HCT116 (cell line): ENCODE measurements at regions not wholly inside any gene's neighbourhood (a gene's known extent, or its start where the extent isn't known, plus 50 kb on each side); places are given as distances from the start of the nearest gene placed in this dataset.

Experiments used
- ATAC-seq: fragments of 200-7000 bp; cut with Tn5 transposase; 2 replicates; pipeline ENCODE4 v1.9.1; 2020; ENCODE audit warnings: mild to moderate bottlenecking, moderate library complexity
- BruUV-seq: library from RNA; stranded (reverse); fragments of 400-500 nt; replicated peaks from 2 replicates; lab custom pipeline; 2021; lab: Mats Ljungman, UMichigan
- CTCF ChIA-PET: fragments of 300-600 bp; sonication (Branson Sonifier 250); formaldehyde crosslinking; loops from one replicate; lab custom pipeline; 2021; ENCODE audit warnings: antibody characterized with exemption; lab: Charles Lee
- POLR2A ChIA-PET: fragments of 300-600, 350-600 bp; sonication (Branson Sonifier 250); formaldehyde crosslinking; loops from one replicate; lab custom pipeline; 2021; ENCODE audit warnings: antibody characterized with exemption; lab: Charles Lee
- RAD21 ChIA-PET, 2 experiments: fragments of 300-600 bp; sonication (Branson Sonifier 250); formaldehyde crosslinking; loops; one replicate each; lab custom pipeline; 2023; ENCODE audit warnings: low total read pairs in 2 of 2; ENCODE audit not compliant: uncharacterized antibody in 2 of 2, unreplicated experiment in 2 of 2, low non-redundant PET in 1 of 2; lab: Charles Lee
- DNase-seq: peaks from one replicate; pipeline ENCODE4 v3.0.0-alpha.2; 2010; ENCODE audit warnings: low read depth, low spot score
- H2AFZ ChIP-seq: fragments of 200-600 bp; shearing (Covaris generic), sonication (generic); 2 replicates; pipeline ENCODE4 v1.6.1; 2017; ENCODE audit warnings: low read depth, mixed run types, mixed read lengths, antibody characterized with exemption, low read length; ENCODE audit not compliant: poor library complexity, severe bottlenecking
- H3K27ac ChIP-seq: 2 replicates; pipeline ENCODE4 v1.5.1; 2012; ENCODE audit warnings: low read depth, low read length
- H3K27me3 ChIP-seq: fragments of 200-600 bp; sonication (generic); 2 replicates; pipeline ENCODE4 v1.6.1; 2016; ENCODE audit warnings: mixed run types, low read length, mixed read lengths; ENCODE audit not compliant: insufficient read depth
- H3K36me3 ChIP-seq, 2 experiments: fragments of 200-500 bp in 1 of 2; fragments of 200-600 bp in 1 of 2; sonication (Bioruptor generic) in 1 of 2; sonication (generic) in 1 of 2; 2 replicates each; pipeline versions ENCODE4 v1.5.1 to v1.6.1; 2014 to 2016; ENCODE audit warnings: low read length in 2 of 2, inconsistent platforms in 1 of 2, mixed read lengths in 1 of 2, mixed run types in 1 of 2; ENCODE audit not compliant: insufficient read depth in 2 of 2, control insufficient read depth in 1 of 2
- H3K4me1 ChIP-seq, 2 experiments: fragments of 200-600 bp in 1 of 2; sonication (generic) in 1 of 2; 2 replicates each; pipeline versions ENCODE4 v1.5.1 to v1.6.1; 2012 to 2017; ENCODE audit warnings: low read length in 2 of 2, inconsistent platforms in 1 of 2, mild to moderate bottlenecking in 1 of 2, mixed read lengths in 1 of 2, mixed run types in 1 of 2, moderate library complexity in 1 of 2; ENCODE audit not compliant: insufficient read depth in 2 of 2, control insufficient read depth in 1 of 2
- H3K4me2 ChIP-seq: fragments of 200-600 bp; sonication (generic); 2 replicates; pipeline ENCODE4 v1.6.1; 2017; ENCODE audit warnings: mixed run types, low read length, mixed read lengths
- H3K4me3 ChIP-seq, 2 experiments: fragments of 200-600 bp in 1 of 2; sonication (generic) in 1 of 2; replicated peaks in 1 of 2; 2 replicates each; pipeline ENCODE4 v1.5.1; 2011 to 2016; ENCODE audit warnings: low read length in 2 of 2, control low read depth in 1 of 2, low read depth in 1 of 2, mild to moderate bottlenecking in 1 of 2, mixed read lengths in 1 of 2, mixed run types in 1 of 2
- H3K79me2 ChIP-seq: fragments of 200-600 bp; sonication (generic); 2 replicates; pipeline ENCODE4 v1.6.1; 2017; ENCODE audit warnings: mild to moderate bottlenecking, mixed run types, low read length, moderate library complexity, mixed read lengths; ENCODE audit not compliant: insufficient read depth
- H3K9ac ChIP-seq: fragments of 200-600 bp; sonication (generic); 2 replicates; pipeline ENCODE4 v1.6.1; 2016; ENCODE audit warnings: low read length, mixed read lengths
- H3K9me2 ChIP-seq: fragments of 200-600 bp; sonication (generic), shearing (Covaris generic); 2 replicates; pipeline ENCODE4 v1.6.1; 2017; ENCODE audit warnings: mixed run types, mild to moderate bottlenecking, moderate library complexity; ENCODE audit not compliant: insufficient read depth
- H3K9me3 ChIP-seq, 2 experiments: fragments of 200-500 bp in 1 of 2; fragments of 200-600 bp in 1 of 2; sonication (Bioruptor generic) in 1 of 2; sonication (generic) in 1 of 2; 2 replicates each; pipeline ENCODE4 v1.6.1; 2014 to 2017; ENCODE audit warnings: low read length in 2 of 2, mixed read lengths in 2 of 2, inconsistent platforms in 1 of 2, low read depth in 1 of 2, mild to moderate bottlenecking in 1 of 2, mixed run types in 1 of 2, moderate library complexity in 1 of 2; ENCODE audit not compliant: control insufficient read depth in 1 of 2, insufficient read depth in 1 of 2
- H4K20me1 ChIP-seq: fragments of 200-600 bp; sonication (generic), shearing (Covaris generic); 2 replicates; pipeline ENCODE4 v1.6.1; 2017; ENCODE audit warnings: mixed run types, mild to moderate bottlenecking, moderate library complexity; ENCODE audit not compliant: insufficient read depth
- ATF3 ChIP-seq: IDR thresholded peaks from 2 replicates; pipeline ENCODE4 v1.6.1; 2012
- CBX3 ChIP-seq: IDR thresholded peaks from 2 replicates; pipeline ENCODE4 v1.6.1; 2012; ENCODE audit warnings: low read depth
- CEBPB ChIP-seq: IDR thresholded peaks from 2 replicates; pipeline ENCODE4 v1.6.1; 2012; ENCODE audit warnings: low read depth
- EGR1 ChIP-seq: IDR thresholded peaks from 2 replicates; pipeline ENCODE4 v1.6.1; 2012; ENCODE audit warnings: low read depth
- FOSL1 ChIP-seq: IDR thresholded peaks from 2 replicates; pipeline ENCODE4 v1.6.1; 2012; ENCODE audit warnings: low read depth
- JUND ChIP-seq: IDR thresholded peaks from 2 replicates; pipeline ENCODE4 v1.6.1; 2012
- POLR2AphosphoS5 ChIP-seq: IDR thresholded peaks from 2 replicates; pipeline ENCODE4 v1.6.1; 2011; ENCODE audit warnings: mild to moderate bottlenecking, low read depth, low read length, moderate library complexity
- SIN3A ChIP-seq: IDR thresholded peaks from 2 replicates; pipeline ENCODE4 v1.6.1; 2012; ENCODE audit warnings: low read depth
- SP1 ChIP-seq: IDR thresholded peaks from 2 replicates; pipeline ENCODE4 v1.6.1; 2012; ENCODE audit warnings: low read depth
- SRF ChIP-seq: IDR thresholded peaks from 2 replicates; pipeline ENCODE4 v1.6.1; 2012; ENCODE audit warnings: low read depth
- TCF7L2 ChIP-seq: IDR thresholded peaks from 2 replicates; pipeline ENCODE4 v1.7.0; 2011; ENCODE audit warnings: borderline replicate concordance, inconsistent platforms; ENCODE audit not compliant: insufficient read depth, insufficient read length; ENCODE audit errors: extremely low read depth
- ZBTB33 ChIP-seq: IDR thresholded peaks from 2 replicates; pipeline ENCODE4 v1.6.1; 2011; ENCODE audit warnings: mild to moderate bottlenecking, low read length, moderate library complexity; ENCODE audit not compliant: insufficient replicate concordance; ENCODE audit errors: extremely low read depth
- ZFX ChIP-seq: fragments of 450-650 bp; IDR thresholded peaks from 2 replicates; pipeline ENCODE4 v1.6.1; 2017
- ZNF274 ChIP-seq: fragments of 200-500 bp; sonication (Bioruptor generic); IDR thresholded peaks from 2 replicates; pipeline ENCODE4 v1.6.1; 2014; ENCODE audit warnings: mild to moderate bottlenecking, low read depth, low read length, inconsistent platforms
- intact Hi-C: fragments of 100-400 bp; cut with micrococcal nuclease; formaldehyde crosslinking; loops from 2 replicates; pipeline ENCODE4 v1.10.0; 2022
- TF ChIP-seq, protein P1 (sequence below): IDR thresholded peaks from 2 replicates; pipeline ENCODE4 v1.6.1; 2012; ENCODE audit warnings: low read depth
- TF ChIP-seq, protein P2 (sequence below): IDR thresholded peaks from 2 replicates; pipeline ENCODE4 v1.6.1; 2012
- TF ChIP-seq, protein P3 (sequence below), 3 experiments: fragments of 200-600 bp in 1 of 3; sonication (generic) in 1 of 3; IDR thresholded peaks in 2 of 3; conservative IDR thresholded peaks in 1 of 3; 2 replicates each; pipeline ENCODE4 v1.5.1; 2012 to 2017; ENCODE audit warnings: low read depth in 2 of 3, low read length in 2 of 3, antibody characterized with exemption in 1 of 3, borderline replicate concordance in 1 of 3, control low read depth in 1 of 3, mild to moderate bottlenecking in 1 of 3, mixed read lengths in 1 of 3, mixed run types in 1 of 3, moderate library complexity in 1 of 3; ENCODE audit not compliant: insufficient read depth in 1 of 3

GRCh38 chr3:110301781-110302180 lies 769.8 kb upstream of the NECTIN3 start:
- Histone ChIP-seq H3K9ac (no peak overlapping the region), H3K27me3 (no peaks in the 10 kb centered on the region), H3K4me3 (no peak overlapping the region), H3K4me2 (no peak overlapping the region), H3K9me3 (no peaks in the 10 kb centered on the region), H3K36me3 (no peaks in the 10 kb centered on the region), H3K79me2 (no peaks in the 10 kb centered on the region), H3K4me1 (no peaks in the 10 kb centered on the region), H4K20me1 (no peaks in the 10 kb centered on the region), H2AFZ (no peak overlapping the region), H3K9me2 (no peaks in the 10 kb centered on the region), H3K27ac (no peak overlapping the region)
- ChIA-PET RAD21 (no interaction called here), CTCF (no interaction called here), POLR2A (no interaction called here)
- TF ChIP-seq ZBTB33 (no peak), EGR1 (no peak), FOSL1 (no peak), JUND (no peak), ATF3 (no peak), POLR2AphosphoS5 (no peak), ZFX (no peak), ZNF274 (no peak), SP1 (no peak), SIN3A (no peak), CEBPB (no peak), SRF (no peak), CBX3 (no peak), TCF7L2 (no peak)
- TF ChIP-seq, protein P1, sequence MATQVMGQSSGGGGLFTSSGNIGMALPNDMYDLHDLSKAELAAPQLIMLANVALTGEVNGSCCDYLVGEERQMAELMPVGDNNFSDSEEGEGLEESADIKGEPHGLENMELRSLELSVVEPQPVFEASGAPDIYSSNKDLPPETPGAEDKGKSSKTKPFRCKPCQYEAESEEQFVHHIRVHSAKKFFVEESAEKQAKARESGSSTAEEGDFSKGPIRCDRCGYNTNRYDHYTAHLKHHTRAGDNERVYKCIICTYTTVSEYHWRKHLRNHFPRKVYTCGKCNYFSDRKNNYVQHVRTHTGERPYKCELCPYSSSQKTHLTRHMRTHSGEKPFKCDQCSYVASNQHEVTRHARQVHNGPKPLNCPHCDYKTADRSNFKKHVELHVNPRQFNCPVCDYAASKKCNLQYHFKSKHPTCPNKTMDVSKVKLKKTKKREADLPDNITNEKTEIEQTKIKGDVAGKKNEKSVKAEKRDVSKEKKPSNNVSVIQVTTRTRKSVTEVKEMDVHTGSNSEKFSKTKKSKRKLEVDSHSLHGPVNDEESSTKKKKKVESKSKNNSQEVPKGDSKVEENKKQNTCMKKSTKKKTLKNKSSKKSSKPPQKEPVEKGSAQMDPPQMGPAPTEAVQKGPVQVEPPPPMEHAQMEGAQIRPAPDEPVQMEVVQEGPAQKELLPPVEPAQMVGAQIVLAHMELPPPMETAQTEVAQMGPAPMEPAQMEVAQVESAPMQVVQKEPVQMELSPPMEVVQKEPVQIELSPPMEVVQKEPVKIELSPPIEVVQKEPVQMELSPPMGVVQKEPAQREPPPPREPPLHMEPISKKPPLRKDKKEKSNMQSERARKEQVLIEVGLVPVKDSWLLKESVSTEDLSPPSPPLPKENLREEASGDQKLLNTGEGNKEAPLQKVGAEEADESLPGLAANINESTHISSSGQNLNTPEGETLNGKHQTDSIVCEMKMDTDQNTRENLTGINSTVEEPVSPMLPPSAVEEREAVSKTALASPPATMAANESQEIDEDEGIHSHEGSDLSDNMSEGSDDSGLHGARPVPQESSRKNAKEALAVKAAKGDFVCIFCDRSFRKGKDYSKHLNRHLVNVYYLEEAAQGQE, result no peak
- TF ChIP-seq, protein P2, sequence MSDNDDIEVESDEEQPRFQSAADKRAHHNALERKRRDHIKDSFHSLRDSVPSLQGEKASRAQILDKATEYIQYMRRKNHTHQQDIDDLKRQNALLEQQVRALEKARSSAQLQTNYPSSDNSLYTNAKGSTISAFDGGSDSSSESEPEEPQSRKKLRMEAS, result no peak
- TF ChIP-seq, protein P3, sequence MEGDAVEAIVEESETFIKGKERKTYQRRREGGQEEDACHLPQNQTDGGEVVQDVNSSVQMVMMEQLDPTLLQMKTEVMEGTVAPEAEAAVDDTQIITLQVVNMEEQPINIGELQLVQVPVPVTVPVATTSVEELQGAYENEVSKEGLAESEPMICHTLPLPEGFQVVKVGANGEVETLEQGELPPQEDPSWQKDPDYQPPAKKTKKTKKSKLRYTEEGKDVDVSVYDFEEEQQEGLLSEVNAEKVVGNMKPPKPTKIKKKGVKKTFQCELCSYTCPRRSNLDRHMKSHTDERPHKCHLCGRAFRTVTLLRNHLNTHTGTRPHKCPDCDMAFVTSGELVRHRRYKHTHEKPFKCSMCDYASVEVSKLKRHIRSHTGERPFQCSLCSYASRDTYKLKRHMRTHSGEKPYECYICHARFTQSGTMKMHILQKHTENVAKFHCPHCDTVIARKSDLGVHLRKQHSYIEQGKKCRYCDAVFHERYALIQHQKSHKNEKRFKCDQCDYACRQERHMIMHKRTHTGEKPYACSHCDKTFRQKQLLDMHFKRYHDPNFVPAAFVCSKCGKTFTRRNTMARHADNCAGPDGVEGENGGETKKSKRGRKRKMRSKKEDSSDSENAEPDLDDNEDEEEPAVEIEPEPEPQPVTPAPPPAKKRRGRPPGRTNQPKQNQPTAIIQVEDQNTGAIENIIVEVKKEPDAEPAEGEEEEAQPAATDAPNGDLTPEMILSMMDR (IDR thresholded peaks at IDR 0.05 in 2 of 3, conservative IDR thresholded peaks at IDR 0.05 in 1 of 3; ENCODE audit: borderline replicate concordance in 1 of 3, insufficient read depth in 1 of 3, low read depth in 2 of 3, low read length in 2 of 3), result no peak
- no peak for DNase-seq
- ATAC-seq, result no peak
- no TSS peak for BruUV-seq
- intact Hi-C loops, result no loop called here
